K562 (cell line): ENCODE measurements at regions not wholly inside any gene's neighbourhood (a gene's known extent, or its start where the extent isn't known, plus 50 kb on each side); places are given as distances from the start of the nearest gene placed in this dataset.

ENCODE experiments used
- MAX ChIP-seq: sonication (generic); formaldehyde crosslinking; IDR thresholded peaks from 2 replicates; pipeline ENCODE4 v1.9.0; 2022; ENCODE audit warnings: mild to moderate bottlenecking, missing genetic modification reagents
- POLR2A ChIP-seq: fragments of 450-650 bp; conservative IDR thresholded peaks from 2 replicates; pipeline ENCODE4 v1.6.1; 2016
- SRF ChIP-seq, 2 experiments: fragments of 250-450, 450-650 bp in 1 of 2; sonication (Bioruptor Pico) in 1 of 2; sonication (generic) in 1 of 2; formaldehyde crosslinking; IDR thresholded peaks; 2 replicates each; pipeline versions ENCODE4 v1.5.0 to v1.5.1; 2020 to 2022; ENCODE audit warnings: mild to moderate bottlenecking in 1 of 2, missing genetic modification reagents in 1 of 2
- ZNF24 ChIP-seq: fragments of 450-650 bp; IDR thresholded peaks from 2 replicates; pipeline ENCODE4 v1.6.1; 2016

GRCh38 chr21:16740511-16740910 lies 772.3 kb upstream of the CXADR start:
- TF ChIP-seq POLR2A (no peak), MAX (CRISPR knock-in tag) (no peak), SRF (CRISPR knock-in tag; IDR thresholded peaks at IDR 0.05) (no peak), ZNF24 (no peak)
